ENCODE measurements at regions not wholly inside any gene's neighbourhood (a gene's known extent, or its start where the extent isn't known, plus 50 kb on each side); places are given as distances from the start of the nearest gene placed in this dataset.

GRCh38 chr10:69738071-69738470 is 63.6 kb upstream of the COL13A1 start:
- TF ChIP-seq CTCF (IDR thresholded peaks at IDR 0.05) (no peak), POLR2A (IDR thresholded peaks at IDR 0.05) (no peak)

Data from prostate gland (tissue), 2 donors.